GM19455 (cell line): ENCODE measurements at regions not wholly inside any gene's neighbourhood (a gene's known extent, or its start where the extent isn't known, plus 50 kb on each side); places are given as distances from the start of the nearest gene placed in this dataset.

ENCODE experiments used
- ATAC-seq: cut with Tn5 transposase; IDR thresholded peaks from one replicate; pipeline ENCODE4 v1.9.1; 2021; ENCODE audit not compliant: unreplicated experiment

DNA sequence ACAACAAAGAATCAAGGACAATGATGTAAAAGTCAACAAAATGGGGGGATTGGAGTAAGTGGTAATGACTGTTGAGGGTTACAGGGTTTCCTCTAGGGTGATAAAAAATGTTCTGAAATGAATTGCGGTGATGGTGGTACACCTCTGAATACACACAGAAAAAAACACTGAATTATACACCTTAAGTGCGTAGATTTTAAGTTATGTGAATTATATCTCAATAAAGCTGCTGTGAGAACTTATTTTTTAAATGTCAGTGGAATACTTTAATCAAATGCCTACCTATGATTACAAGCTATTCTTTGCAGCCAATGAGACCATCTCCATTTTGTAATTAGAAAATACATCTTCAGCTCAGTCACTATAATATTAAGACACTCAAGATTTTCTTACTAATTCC, 53.5 kb downstream of the ZNF608 start:
- ATAC-seq, result no peak

DNA sequence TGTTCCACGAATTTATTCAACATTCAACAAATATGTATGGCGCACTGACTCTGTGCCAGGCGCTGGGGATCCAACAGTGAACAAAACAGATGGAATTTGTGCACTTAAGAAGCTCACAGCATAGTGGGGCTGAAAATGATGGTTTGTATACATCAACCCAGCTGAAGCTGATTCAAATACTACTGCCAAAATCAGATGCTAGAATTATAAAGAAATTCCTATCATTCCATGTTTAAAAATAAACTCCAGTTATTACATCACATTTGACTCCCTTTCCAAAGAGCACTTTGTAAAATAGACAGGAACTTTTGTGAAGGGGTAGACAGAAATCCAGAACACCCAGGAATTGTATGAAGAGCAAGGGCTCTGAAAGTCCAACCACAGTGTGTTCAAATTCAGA, 54.1 kb downstream of the ZNF608 start:
- ATAC-seq, result no peak

DNA sequence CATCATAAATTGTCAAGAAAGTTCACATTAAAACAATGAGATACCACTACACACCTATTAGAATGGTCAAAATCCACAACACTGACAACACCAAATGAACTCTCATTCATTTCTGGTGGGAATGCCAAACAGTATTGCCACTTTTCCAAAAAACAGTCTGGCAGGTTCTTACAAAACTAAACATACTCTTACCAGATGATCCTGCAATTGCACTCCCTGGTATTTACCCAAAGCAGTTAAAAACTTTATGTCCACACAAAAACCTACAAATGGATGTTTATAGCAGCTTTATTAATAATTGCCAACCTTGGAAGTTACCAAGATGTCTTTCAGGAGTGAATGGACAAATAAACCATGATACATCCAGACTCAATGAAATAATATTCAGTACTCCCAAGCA, 56.8 kb downstream of the ZNF608 start:
- ATAC-seq, result no peak

DNA sequence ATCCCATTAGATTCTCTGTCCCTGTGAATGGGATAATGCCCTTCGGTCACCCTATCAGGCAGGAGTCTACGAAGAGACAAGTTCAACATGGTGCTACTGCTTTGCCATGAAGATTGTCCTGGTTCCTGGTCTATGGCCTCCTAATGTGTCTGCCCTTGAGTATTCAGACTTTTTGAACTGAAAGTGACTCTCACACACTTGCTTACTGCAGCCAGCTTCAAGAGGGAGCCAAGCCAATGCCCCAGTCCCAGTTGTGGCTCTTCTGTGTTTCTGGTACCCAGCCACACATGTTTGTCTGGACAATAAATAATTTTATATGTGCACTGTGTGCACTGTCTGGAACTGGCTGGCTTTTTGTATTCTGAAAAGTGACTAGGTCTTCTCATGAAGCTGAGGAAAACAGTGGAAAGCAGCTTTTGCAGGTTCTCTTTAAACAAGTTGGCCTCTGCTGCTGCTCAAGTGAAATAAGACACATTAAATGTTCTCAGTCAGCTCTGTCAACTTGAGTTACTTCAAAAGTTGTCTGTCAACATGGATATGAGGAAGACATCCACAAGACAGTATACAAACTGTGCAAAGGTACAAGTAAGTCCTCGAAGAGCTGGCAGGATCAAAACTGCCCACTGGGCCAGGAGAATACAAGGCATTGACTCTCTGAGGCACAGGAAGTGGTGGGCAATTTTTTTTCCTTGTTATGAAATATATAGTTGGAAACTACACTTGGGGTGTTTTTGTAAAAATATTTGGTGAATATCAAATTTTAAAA, 60.0 kb downstream of the ZNF608 start:
- no peak for ATAC-seq

DNA sequence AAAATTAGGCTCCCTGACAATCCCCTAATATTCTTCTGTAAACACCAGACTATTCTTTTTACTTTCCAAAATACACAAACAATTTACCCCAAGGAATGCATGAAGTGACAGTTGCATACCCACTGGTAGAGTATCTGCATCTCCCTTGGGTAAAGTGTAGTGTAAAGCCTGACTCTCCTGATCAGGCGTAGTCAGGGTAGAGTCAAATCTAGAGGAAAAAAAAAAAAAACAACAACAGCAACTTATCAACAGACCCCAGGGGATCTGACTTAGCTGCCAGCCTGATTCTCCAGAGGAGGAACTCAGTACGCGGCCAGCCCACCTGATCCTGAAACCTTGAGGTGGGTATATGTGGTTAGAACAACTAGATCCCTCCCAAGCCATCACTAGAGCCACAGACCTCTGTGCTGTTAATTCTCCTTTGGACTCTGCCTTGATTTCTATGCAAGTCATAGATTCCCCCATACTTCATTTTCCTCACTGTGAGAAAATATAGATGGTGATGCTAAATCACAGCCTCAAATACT, 61.0 kb downstream of the ZNF608 start:
- no peak for ATAC-seq

DNA sequence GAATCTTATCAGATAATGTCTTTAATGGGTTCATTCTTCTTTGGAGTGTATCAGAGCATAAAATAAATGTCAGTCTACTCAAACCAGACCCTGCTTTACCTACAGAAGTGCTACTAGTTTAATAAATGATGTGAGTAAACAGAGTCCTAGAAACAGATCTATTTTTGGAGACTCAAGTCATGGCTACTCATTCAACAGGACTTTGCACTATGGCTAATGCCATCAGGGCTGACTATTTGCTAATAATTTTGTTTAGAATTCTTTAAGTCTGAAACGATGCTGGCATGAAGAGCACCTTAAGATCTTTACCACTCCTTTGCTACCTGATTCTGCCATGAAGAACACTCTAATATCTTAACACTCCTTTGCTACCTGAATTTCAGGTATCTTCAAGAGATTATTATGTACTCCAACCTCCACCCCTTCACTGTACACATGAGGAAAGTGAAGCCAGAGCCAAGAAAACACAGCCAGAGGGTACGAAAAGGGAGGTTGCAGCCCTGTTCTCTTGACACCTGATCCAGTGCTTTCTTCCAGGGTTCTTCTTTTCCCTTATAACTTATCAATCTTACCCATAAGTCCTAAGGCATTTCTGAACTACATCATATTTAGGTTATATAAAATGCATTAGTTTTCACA, 62.4 kb downstream of the ZNF608 start:
- no peak for ATAC-seq

DNA sequence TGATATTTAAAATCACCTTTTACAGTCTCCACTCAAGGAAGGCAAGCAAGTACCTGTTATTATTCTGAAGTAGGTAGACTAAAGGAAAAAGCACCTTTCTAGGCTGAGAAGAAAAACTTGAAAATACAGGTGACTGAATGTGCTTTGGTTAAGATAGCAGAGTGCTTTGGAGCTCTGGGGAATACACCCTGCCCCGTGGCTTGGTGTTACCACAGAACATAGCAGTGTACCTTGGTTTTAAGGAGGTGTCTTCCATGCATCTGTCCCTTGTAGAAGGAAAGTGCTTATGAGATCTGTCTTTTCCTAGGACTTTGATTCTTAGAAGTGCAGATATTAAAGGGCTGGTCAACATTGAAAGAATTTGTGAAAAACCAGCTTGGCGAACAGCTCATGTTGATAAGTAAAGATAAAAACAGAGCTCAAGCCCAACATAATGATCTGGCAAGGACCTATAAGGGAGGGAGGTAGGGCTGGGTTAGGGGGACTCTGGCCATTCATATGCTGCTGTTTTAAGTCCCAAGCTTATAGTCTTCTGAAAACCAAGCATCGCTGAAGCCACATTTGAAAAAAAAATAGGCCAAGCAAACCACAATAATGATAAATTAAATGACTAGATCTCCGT, 66.8 kb downstream of the ZNF608 start:
- no peak for ATAC-seq

DNA sequence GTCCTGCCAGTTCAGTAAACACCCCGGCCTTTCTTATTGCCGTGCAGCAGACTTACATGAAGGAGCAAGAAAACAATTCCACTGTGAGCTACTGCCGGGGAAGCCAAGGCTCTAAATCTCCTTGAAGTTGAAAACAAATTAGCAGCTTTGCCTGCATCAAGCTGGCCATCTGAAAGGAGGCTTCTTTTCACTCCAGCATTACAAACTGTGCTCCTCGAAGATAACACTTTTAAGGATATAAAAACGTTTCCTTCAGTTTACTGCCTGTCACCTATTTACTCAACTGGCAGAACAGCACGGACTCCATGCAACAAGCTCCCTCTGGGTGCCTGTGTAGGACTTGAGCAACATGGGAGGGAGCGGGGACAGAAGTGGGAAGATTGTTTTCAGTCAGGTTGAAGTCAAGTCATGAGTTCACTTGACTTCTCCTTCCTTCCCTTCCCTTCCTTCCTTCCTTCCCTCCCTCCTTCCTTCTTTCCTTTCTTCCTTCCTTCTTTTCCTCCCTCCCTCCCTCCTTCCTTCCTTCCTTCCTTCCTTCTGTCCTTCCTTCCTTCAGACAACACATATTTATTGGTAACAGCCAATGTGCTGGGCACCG, 67.4 kb downstream of the ZNF608 start:
- no peak for ATAC-seq

DNA sequence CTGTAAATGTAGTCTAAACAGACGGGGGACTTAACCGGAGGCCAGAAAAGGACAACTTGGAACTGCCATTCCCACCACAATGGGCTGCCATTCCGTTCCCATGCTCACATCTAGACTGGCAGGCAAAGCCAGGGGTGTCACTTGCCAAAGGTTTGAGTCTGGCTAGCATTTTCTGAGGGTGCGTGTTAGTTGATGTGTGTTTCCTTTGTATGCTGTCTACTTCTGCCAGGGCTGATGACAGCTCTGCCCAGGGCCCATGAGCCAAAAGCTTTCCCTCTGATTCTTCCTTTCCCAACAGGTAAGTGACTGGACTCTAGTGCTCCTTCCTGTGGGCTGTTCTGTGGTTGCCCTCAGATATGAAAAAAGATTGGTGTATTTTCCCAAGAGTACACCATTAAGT, 68.0 kb downstream of the ZNF608 start:
- no peak for ATAC-seq

DNA sequence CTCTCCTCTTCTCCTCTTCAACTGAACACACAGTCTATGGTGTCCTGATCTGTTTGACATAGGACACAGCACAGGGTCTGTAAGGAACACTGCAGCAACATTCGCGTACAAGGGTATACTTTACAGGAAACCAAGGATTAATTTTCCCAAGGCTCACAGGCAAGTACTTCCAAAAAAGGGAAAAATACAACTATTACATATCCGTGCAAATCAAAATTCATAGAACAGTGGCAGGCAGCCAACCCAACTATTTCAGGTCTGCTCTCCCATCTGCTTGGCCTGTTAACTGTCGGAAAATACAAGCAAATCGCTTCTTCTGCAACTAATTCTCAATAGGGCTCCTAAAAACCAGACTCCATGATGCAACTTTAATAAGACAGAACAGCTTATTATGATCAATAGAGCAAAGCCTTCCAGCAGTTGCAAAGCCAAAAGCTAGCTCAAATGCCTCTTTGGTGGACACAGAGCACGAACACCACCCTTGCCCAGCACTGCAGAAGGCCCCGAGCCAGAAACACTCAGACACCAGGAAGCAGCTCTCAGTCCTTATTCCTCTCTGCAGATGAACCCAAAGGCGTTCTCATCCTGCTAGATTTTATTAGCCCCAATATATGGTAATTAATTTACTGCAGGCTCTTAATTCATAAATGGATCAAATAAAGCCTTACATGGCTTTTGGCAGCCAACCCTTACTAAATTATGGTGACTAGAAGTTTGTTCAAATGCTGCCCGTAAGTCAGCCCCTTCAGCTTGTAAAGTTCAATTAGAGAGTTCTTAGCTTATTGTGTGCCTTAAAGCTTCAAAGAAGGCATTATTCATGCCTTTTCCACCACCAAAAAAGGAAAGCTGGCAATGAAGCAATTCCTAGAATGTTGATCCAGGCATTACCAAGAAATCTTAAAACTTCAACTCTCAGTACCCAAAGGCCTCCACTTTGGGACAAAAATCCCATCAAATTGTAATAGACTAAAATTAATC, 68.8 kb downstream of the ZNF608 start:
- no peak for ATAC-seq

DNA sequence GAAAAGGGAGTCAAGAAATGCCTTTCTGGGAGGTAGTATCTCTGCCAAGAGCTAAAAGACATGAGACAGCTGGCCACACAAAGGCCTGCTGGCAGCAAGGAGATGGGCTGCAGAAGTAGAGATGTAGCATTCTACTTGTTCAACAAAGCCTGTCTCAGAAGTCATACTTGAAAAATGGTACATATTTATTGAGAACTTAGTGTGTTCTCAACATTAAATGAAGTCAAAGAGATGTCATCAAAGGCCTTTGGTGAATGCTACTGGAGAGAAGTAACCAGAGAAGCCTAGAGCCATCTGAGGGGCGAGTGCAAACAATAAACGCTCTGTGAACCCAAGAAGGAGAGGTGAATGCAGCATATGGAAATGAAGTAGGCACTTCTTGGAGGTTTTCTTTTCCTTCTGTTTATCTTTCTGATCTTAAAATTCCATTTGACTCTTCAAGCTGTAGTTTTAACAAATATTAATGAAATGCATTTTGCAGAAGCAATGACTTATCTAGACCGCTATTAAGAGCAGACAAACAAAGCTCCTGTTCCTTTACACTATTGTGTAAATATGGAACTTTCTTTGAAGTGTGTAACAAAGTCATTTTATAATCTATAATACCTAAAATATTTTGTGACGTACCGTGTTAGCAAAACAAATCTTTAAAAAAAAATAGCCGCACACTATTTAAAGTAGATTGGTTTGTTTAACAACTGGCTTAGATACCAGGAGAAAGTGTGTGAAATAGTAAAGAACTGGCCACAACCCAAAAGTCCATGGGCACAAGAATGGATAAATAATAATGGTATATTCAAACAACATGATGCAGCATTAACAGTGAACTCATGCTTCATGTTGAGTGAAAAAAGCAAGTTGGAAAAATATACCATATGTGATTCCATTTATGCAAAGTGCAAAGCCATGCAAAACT, 70.2 kb downstream of the ZNF608 start:
- ATAC-seq, result no peak

DNA sequence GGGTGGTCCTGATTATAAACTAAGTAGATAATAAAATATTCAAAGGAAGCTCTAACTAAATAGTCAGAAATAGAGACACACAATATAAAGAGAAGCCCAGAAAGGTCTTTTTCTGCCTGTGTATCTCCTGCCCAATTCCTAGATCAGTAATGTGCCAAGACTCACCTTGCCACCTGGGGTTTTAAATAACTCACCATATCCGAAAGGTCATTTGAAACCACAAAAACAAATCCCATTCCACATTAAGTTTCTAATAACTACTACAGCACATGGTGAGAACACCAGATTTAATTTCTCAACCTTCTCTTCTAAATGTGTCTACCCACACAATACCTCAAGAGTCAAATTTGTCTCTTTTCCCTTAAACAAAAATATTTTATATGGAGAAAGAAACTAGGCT, 75.2 kb downstream of the ZNF608 start:
- no peak for ATAC-seq

DNA sequence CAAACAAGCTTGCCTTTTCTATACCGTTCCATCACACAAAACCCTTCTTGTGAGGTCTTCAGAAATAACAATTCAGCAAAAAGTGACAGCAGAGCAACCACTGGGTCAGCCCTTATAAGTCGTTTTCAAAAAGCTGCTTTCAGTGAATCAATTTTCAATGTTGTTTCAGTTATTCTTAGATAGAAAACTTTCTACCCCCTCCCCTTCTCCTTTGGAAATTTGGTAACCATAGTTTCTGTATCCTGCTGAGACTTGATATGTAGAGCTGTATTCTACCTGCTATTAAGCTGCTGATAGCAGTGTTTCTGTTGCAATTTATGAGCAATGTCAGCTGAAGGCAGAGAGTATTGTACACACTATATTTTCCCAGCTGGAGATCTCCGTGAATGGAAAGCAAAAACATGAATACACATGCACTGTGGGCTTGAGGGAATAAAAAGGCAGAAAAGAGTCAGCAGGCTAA, 75.7 kb downstream of the ZNF608 start:
- no peak for ATAC-seq

DNA sequence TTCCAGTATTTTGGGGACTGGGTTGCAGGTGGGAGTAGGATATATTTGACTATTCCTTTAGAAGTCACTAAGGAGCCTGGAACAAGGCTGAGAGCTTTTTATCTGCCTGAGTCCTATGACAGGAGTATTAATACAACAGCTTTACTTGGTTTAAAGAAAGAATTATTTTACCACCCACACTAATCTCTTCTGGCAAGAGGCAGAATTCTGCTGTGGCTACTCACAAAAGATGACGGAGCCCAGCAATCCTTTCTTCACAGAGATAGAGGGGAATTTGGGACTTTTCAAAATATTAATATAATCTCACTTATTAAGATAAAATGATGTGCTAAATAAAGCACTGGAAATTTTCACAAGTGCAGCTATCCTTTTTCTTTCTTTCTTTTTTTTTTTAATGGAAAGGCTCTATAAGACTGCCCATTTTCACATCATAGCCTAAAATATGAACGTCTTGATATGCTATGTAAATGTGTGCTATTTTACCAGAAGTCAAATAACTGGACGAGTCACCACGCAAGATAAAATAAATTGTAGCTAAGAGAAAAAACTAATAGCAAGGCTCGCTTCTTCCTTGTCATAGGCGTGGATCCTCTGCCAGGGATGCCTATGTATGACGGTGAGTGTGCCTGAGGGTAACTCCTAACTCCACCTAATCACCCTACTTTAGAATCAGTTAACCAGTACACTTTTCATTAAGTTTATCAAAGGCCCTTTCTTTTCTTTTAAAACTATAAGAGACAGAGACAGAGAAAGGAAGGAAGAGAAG, 76.3 kb downstream of the ZNF608 start:
- ATAC-seq, result no peak

DNA sequence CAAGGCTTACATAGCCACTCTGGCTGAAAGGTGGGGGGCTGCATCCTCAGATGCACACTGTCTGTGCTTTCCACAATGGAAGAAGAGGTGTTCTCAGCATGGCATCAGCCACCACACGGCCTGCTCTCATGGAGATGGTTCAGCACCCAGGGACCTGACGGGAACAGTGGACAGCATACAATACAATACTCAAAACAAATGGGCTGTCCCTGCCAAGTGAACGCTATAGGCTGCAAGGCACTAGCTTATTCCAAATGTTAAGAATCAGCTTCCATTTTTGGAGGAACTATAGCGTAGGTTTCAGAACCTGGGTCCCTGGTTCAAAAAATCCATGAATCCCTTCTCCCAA, 77.2 kb downstream of the ZNF608 start:
- no peak for ATAC-seq

DNA sequence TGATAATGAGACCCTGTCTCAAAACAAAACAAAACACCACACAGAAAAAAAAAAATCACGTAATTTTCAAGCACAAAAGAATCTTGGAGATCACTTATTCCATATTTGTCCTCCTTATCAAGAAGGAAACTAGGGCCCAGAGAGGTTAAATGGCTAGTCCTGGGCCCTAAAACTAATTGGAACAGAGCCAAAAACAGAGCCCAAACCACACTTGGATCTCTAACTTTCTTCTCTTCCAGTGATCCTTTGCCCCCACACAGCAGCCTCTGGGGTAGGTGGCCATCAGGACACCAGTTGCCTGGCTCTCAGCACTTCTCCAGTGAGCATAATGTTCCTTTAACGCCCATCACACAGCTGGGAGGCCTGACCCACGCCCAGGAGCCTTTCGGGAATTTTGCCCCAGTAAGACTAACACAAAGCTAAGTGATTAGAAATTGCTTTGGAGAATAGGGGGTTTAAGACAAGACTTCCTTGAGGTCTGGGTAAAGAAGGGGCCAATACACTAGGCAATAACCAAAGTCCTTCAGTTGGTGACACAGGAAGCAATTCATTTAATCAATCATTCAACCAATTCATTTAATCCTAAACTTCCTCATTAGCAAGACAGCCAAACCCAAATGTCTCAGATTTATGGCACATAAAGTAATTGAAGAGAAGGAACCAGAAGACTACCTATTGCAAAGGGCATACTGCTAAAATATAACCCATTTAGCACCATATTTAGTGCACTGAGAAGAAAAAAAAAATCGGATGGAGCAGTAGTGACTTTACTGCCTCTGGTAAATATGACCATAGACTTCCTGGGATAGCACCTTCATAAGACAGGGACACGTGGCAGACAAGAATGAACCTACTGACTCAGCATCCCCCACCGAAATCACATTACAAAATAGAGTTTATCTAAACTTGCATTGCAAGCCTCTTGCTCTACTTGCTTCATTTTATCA, 77.8 kb downstream of the ZNF608 start:
- no peak for ATAC-seq

DNA sequence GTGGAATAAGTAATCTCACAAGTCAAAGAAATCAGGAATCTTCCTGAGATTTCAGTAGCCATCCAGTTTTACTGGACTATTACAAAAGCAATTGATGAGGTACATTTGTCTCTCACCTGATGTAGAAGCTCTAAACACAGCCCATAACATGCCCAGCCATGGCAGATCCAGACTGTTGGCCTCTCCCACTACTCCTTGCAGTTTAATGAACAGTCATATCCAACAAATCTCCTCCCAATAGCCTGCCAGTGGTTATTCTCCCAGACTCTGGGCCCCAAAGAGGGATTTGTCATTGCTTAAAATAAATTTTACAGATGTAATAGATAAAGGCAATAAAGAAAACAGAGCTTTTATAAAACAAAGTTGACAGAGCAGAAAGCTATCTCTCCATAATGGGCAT, 80.8 kb downstream of the ZNF608 start:
- no peak for ATAC-seq

DNA sequence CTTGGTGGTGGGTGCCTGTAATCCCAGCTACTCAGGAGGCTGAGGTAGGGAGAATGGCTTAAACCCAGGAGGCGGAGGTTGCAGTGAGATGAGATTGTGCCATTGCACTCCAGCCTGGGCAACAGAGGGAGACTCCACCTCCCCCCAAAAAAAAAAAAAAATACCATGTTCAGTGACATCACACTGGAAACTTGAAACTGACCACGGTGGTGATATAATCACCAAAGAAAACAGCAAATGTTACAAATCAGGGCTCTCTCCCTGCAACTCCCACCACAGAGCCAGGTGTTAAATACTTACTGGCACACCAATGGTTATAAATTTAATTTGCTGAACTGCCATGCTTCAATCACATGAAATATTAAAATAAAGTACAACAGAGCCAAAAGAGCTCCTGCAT, 81.4 kb downstream of the ZNF608 start:
- no peak for ATAC-seq
